Erythroblast (primary cell): ENCODE measurements at regions not wholly inside any gene's neighbourhood (a gene's known extent, or its start where the extent isn't known, plus 50 kb on each side); places are given as distances from the start of the nearest gene placed in this dataset.

Experiments used
- GATA1 ChIP-seq: IDR thresholded peaks from 2 replicates; pipeline ENCODE4 v1.6.1; 2011; ENCODE audit warnings: low read depth, mild to moderate bottlenecking, control low read depth, low read length, moderate library complexity
- POLR2A ChIP-seq: IDR thresholded peaks from 2 replicates; pipeline ENCODE4 v1.6.1; 2011; ENCODE audit warnings: mild to moderate bottlenecking, low read length

- TF ChIP-seq POLR2A (no peak), GATA1 (no peak)
Observed at GRCh38 chr1:199920635-199921034, 106.9 kb upstream of the NR5A2 start.
